GM12865 (cell line): ENCODE measurements at regions not wholly inside any gene's neighbourhood (a gene's known extent, or its start where the extent isn't known, plus 50 kb on each side); places are given as distances from the start of the nearest gene placed in this dataset.
A peak's percentile ranks its signal among the peaks of the same experiment; 100 is the strongest.
"Not testable (repeated sequence)": the region's sequence is repeated elsewhere in the genome, so short reads cannot be mapped to it uniquely, and the experiment has no call there.

ENCODE experiments used
- DNase-seq: peaks from one replicate; pipeline ENCODE4 v3.0.0; 2010; ENCODE audit warnings: low read depth
- H3K4me3 ChIP-seq: 2 replicates; pipeline ENCODE4 v1.5.1; 2011; ENCODE audit warnings: mild to moderate bottlenecking, low read depth, low read length, control low read depth
- TF ChIP-seq, protein P1 (sequence below): IDR thresholded peaks from 2 replicates; pipeline ENCODE4 v1.5.1; 2011; ENCODE audit warnings: low read length, control low read depth, low read depth, inconsistent platforms; ENCODE audit not compliant: insufficient read depth; ENCODE audit errors: missing control alignments

DNA sequence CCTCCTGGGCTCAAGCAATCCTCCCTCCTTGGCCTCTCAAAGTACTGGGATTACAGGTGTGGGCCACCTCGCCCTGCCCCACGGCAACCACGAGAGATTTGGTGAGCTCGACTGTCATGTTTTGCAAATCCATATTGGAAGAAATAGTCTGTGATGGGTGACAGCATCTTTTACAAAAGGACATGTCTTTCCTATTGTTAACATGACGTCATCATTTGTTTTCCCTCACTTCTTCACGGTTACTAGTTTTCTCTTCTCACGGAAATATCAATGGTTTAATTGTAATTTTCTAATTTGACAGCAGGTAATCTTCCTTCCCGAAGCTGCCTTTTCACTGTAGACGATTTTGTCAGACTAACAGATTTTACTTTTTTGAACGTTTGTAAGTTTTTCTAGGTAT lies 110.8 kb upstream of the GREM2 start:
- no peak overlapping the region for H3K4me3 ChIP-seq
- no peak for DNase-seq
- TF ChIP-seq, protein P1, sequence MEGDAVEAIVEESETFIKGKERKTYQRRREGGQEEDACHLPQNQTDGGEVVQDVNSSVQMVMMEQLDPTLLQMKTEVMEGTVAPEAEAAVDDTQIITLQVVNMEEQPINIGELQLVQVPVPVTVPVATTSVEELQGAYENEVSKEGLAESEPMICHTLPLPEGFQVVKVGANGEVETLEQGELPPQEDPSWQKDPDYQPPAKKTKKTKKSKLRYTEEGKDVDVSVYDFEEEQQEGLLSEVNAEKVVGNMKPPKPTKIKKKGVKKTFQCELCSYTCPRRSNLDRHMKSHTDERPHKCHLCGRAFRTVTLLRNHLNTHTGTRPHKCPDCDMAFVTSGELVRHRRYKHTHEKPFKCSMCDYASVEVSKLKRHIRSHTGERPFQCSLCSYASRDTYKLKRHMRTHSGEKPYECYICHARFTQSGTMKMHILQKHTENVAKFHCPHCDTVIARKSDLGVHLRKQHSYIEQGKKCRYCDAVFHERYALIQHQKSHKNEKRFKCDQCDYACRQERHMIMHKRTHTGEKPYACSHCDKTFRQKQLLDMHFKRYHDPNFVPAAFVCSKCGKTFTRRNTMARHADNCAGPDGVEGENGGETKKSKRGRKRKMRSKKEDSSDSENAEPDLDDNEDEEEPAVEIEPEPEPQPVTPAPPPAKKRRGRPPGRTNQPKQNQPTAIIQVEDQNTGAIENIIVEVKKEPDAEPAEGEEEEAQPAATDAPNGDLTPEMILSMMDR = no peak

DNA sequence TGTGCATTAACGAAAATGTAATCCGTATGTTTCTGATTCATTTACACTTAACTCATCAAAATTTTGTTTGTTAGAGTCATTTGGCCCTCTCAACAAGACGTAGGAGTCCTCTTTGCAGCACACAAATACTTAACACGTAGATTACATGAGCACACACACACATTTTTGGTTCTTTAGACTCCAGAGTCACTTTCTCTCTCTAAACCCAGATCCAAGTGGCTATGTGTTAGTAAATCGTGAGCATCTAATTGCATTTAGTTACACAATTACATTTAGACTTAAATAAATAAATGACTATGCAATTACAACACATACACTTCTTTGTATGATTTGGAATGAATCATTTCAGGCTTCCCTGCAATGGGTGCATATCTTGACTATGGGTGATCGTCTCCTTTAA lies 109.0 kb upstream of the GREM2 start:
- DNase-seq = no peak
- TF ChIP-seq, protein P1 = no peak
- H3K4me3 ChIP-seq = no peak overlapping the region

DNA sequence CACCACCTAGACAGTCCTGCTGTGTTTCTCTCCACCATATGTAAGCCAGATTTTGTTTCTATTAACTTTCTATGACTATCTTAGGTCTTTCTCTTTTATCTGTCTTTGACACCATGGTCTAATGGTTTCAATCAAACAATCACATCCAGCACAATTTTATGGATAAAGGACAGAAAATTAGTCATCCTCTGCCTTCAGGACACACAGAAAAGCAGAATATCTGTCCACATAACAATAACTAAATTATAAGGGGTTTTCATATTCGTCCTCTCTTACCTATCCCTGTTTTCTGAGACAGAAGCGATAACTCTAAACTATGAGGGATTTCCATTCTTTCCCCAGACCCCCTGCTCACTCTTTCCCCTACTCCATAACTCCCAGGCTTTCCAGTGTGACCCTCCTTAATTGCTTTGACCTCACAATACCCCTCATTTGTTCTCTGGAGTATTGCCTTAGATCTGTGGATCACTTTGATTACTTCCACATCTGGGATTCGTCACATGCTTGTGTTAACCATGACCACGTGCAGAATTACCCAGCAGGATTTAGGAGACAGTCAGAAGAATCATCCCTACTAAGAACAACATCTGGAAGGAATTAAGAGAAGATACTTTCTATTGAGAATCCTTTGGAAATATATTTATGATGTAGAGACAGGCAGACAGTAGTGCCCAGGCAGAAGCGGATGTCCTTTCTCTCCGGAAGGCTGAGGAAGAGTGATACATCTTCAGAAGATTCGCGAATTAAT lies 108.2 kb upstream of the GREM2 start:
- no peak for DNase-seq
- TF ChIP-seq, protein P1 = no peak
- no peak overlapping the region for H3K4me3 ChIP-seq

DNA sequence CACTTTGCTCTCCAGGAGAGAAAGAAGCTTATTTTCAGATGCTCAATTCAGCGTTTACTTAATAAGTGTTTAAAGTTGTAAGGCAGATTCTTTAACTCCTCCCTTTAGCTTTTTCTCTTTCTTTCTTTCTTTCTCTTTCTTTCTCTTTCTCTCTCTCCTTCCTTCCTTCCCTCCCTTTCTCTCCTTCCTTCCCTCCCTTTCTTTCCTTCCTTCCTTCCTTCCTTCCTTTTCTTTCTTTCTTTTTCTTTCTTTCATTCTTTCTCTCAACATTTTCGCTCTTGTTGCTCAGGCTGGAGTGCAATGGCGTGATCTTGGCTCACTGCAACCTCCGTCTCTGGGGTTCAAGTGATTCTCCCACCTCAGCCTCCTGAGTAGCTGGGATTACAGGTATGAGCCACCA lies 104.6 kb upstream of the GREM2 start:
- not testable (repeated sequence) for DNase-seq, H3K4me3 ChIP-seq

DNA sequence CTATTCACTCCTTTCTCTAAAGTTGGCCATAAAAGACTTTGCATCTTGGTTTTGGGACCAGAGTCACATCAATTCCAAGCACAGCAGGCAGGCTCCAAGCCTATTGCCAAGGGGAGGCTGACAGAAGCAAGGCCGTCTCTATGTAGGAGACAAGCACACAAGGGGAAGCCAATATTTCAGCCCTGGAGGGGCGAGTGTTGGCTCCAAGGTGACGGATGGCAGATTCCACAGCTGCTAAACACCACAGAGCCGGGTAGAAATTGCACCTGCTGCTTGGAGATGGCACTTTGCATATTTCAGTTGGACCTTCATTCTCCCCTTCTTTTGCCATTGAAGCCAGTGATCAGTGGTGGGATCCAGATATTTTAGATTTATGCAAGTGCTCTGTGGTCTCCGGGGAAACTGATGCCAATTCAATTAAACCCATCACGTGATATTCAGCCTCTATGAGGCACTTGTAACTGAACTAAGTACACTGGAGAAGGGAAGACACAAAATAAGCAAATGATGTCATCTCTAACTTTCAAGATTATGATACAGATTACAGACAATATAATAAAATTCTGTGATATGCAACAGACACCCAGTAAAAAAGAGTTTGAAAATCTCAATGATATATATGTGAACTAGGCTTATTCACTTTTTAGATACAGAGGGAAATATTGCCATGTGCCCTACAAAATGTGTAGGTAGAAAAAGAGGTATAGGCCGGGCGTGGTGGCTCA lies 102.8 kb upstream of the GREM2 start:
- TF ChIP-seq, protein P1 = no peak
- DNase-seq = no peak
- H3K4me3 ChIP-seq = no peak overlapping the region

DNA sequence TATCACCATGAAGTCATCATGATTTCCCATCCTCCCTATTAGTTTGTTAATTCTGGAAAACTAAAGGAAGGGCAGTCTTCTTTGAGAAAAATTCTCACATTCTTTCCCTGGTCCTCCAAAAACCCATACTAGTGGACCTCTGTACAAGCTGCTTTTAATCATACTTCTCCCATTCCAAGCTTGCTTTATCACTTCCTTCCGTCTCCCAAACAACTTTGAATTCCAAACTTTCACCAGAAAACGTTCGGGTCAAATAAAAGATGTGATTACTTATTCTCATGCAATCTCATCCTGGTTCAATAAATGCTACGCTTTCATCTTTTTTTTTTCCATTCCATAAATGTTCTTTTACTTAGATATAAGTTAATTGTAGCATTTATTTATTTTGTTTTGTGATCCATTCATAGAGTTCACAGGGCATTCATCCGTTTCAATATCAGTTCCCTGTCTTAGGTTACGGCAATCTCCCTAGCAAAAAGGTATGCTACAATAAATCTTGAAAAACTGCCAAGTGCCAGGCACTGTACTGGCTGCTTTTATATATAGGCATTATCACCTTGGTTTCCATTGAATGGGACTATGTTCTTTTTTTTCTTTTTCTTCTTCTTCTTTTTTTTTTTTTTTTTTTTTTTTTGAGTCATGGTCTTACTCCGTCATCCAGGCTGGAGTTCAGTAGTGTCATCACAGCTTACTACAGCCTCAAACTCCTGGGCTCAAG lies 100.2 kb upstream of the GREM2 start:
- TF ChIP-seq, protein P1 = no peak
- no peak overlapping the region for H3K4me3 ChIP-seq
- DNase-seq = no peak

DNA sequence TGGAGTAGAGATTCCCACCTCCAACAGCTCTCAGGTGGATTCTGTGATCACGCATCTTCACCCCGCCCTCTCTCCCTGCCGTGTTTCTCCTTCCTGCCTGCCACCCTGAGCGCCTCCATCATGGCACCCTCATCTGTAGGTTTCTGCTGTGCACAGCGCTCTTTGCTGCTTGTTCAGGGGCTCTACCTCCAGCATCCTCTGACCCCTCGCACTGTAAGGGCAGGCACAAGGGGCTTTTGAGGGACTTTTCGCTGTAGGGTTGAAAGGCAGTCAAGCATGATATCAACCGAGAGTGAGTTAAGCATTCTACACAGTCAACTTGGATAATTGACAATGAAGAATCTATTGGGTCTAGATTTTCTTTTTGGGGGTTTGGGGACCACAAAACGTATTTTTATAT lies 99.1 kb upstream of the GREM2 start:
- no peak overlapping the region for H3K4me3 ChIP-seq
- TF ChIP-seq, protein P1 = no peak
- DNase-seq = peak; percentile 10
